AG09319 (cell line): ENCODE measurements at regions not wholly inside any gene's neighbourhood (a gene's known extent, or its start where the extent isn't known, plus 50 kb on each side); places are given as distances from the start of the nearest gene placed in this dataset.

Experiments
- DNase-seq: peaks from one replicate; pipeline ENCODE4 v3.0.0-alpha.2; 2010; ENCODE audit warnings: low read depth; ENCODE audit errors: extremely low read depth
- TF ChIP-seq, protein P1 (sequence below): IDR thresholded peaks from 2 replicates; pipeline ENCODE4 v1.5.1; 2011; ENCODE audit warnings: low read depth, mild to moderate bottlenecking, inconsistent platforms, low read length, moderate library complexity

DNA sequence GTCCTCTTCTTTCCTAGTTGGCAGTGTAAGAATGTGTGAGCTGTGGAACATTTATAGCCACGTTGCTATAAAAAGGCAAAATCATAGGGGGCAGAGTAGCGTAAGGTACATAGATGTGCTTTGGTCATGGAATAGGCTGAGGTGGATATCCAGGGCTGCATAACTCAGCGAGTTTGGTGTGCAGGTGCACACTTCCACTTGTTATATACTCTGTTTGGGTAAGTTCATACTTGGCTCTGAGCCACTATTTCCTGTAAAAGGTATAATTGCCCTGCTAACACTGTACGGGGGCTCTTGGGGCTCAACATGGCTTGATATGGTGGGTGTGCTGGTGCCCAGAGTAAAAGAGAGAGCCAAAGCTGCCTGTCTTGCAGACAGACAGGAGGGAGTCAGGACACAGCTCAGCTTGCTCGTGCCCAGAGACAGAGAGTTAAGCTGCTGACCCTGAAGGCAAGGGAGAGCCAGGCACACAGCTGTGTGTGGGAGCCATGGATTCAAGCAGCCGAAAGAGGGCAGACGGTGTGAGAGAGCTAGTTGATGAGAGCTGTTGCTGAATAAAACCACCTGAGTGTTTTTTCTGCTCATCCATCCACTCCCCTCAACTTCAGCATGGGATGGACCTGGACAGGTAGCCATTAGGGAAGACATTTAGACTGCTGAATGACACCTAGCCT lies 126.7 kb downstream of the DKK1 start:
- TF ChIP-seq, protein P1, sequence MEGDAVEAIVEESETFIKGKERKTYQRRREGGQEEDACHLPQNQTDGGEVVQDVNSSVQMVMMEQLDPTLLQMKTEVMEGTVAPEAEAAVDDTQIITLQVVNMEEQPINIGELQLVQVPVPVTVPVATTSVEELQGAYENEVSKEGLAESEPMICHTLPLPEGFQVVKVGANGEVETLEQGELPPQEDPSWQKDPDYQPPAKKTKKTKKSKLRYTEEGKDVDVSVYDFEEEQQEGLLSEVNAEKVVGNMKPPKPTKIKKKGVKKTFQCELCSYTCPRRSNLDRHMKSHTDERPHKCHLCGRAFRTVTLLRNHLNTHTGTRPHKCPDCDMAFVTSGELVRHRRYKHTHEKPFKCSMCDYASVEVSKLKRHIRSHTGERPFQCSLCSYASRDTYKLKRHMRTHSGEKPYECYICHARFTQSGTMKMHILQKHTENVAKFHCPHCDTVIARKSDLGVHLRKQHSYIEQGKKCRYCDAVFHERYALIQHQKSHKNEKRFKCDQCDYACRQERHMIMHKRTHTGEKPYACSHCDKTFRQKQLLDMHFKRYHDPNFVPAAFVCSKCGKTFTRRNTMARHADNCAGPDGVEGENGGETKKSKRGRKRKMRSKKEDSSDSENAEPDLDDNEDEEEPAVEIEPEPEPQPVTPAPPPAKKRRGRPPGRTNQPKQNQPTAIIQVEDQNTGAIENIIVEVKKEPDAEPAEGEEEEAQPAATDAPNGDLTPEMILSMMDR: no peak
- no peak for DNase-seq

DNA sequence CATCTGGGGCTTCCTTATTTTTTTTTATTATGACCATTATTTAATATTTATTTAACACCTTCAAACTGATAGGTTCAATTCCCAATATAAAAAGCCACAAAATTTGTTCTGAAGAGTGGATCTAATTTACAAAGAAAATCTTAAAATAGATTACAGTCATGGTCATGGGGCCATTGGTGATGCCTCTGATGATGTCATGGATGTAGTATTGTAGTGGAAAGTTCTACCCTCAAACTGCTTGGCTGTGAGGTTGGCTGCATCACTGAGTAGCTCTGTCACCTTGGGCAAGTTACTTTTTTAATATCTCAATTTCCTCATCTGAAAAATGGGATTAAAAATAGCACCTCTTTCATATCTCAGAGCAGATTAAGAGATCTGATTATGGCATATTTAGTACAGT lies 128.5 kb downstream of the DKK1 start:
- no peak for DNase-seq
- TF ChIP-seq, protein P1: no peak

DNA sequence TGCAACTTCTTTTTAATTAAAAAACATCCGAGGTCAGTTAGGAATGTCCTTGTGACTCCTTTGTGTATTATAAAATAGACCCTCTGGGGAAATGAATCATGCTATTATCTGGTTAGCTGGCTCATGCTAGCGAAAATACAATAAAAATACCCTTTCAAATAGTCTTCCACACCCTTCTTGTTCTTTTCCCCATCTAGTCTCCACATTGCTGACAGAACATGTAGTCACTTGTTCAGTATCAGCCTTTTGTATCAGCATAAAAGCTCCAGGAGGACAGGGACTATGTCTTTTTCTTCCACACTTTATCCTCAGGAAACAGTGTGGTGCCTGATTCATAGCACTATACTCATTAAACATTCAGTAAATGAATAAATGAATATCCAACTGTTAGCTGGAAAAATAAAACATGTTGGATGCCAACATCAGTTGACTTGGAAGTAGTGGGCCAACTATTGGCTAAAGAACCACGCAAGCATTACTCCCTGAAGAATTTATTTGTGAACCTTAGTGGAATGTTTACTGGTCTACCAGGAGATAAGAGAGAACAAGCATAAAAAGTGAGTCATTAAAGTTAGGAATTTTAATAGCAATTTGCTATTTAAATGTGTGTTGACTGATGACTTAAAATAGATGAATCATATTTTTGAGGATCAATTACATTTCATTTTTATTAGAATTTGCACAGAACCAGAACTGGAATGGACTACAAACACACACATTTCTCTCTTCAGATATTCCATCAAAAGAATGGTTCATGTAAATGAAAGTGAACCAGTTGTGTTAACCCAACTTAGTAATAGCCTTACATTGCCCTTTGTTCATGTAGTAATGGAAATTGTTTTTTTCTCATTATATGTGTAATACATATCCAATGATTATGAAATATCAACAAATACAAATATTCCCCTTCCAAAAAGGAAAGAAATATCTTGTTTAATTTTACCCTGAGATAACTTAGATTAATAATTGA lies 129.6 kb downstream of the DKK1 start:
- peak; percentile 46 for DNase-seq
- TF ChIP-seq, protein P1: no peak

DNA sequence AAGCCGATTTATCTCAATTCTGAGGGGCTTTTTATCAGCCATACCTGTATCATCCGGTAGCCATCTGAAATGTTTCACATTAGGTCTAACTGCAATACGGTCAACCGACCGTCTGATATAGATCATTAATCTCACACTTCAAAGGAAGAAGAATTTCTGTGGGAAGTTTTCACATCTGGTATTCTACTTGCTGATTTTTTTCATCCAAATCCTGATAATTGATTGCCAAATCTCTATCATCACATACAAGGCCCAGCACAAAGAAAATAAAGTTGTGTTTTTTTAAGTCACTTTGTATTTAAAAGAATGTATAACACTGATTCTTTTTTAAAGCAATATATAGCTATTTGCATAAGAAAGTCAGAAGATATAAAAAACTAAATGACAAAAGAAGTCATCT lies 132.3 kb downstream of the DKK1 start:
- DNase-seq: no peak
- TF ChIP-seq, protein P1: no peak

DNA sequence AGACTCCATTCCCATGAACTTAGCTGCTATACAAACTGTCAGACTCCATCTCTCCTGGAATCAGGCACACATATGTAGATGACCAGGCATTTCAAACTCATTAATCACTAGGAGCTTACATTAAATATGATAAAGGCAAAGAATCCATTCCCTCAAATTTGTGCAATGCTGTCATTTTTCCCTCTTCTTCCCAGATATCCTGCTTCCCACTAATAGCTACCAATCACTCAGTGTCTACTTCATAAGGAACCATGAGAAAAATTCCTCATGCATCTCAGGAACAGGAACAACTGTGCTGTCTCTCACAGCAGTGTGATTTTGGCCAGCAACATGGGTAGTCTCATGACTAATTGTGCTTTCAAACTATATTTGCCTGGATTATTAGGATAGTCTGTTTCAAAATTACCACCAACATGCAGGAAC lies 133.9 kb downstream of the DKK1 start:
- TF ChIP-seq, protein P1: no peak
- no peak for DNase-seq

DNA sequence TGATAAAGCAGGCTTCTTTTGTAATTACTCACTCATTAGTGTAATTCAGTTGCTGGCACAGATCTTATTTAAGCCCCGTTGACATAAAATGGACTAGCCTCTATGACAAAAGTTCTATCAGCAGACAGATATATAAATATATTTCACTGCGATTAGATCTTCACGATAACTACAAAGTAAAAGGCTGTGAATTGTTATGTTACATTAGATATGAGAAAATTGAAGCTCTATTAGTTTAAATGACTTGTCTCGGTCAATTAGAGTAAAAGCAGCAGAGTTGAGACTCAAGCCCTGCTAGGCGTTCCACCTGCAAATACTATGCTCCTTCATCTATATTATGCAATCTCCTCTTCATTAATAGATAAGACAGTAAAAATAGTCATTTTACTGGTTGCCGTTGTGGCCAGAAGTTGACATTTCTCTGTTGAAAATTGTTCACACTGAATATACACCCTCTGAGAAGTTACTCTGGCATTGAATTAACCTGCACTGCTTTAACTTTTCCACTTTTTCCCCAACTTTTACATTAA lies 136.7 kb downstream of the DKK1 start:
- no peak for DNase-seq
- TF ChIP-seq, protein P1: no peak

DNA sequence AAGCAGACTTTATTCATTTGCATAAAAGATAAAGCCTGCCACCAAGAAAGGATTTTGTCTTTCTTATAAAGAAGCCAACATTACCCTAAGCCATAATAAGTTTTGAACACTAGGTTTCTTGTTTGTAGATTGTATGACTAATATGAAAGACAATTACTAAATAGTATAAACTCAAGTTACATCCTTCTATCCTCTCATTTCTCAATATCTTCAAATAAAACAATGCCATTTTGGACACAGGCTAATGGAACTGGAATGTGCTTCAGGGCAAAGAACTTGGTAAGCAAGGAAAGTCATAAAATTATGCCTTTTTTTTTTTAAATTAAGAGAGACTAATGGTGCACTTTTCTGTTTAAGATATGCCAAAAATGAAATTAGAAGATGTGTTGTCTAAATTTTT lies 137.7 kb downstream of the DKK1 start:
- DNase-seq: peak; percentile 48
- TF ChIP-seq, protein P1: no peak
